ENCODE measurements at regions not wholly inside any gene's neighbourhood (a gene's known extent, or its start where the extent isn't known, plus 50 kb on each side); places are given as distances from the start of the nearest gene placed in this dataset.

DNA sequence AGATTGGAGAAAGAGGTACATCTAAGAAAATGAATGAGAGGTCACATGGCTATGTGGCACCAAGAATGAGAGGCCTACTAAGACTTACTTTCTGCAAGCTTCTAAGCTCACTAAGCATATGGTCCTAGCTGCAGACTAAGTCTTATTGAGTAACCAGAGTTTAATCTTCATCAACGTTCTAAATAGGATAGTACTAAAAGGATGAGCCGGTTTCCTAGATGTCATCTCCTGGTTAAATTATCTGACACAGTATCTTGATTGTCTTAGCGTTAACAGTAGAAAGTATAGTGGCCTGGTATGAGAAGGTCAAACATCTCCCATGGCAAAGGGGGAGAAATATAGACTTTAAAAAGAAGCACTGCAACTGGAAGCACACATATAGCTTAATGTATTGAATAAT, 448.1 kb downstream of the PDGFC start:
- H3K27ac Mint-ChIP-seq: no peak overlapping the region
- DNase-seq: no peak
- no peak for TF ChIP-seq CTCF (IDR thresholded peaks at IDR 0.05)
- H3K4me3 Mint-ChIP-seq: no peak overlapping the region
- no peaks in the 10 kb centered on the region for H3K9me3 Mint-ChIP-seq
- no peaks in the 10 kb centered on the region for H3K27me3 Mint-ChIP-seq (ENCODE audit: insufficient read depth)
- H3K36me3 Mint-ChIP-seq (ENCODE audit: low read depth): no peaks in the 10 kb centered on the region
- H3K4me1 Mint-ChIP-seq (ENCODE audit: low read depth): peaks cover 14% of the 10 kb centered on the region; the same call in 1 of the 2 replicates

- peaks cover 14% of the 10 kb centered on the region for H3K4me1 Mint-ChIP-seq (ENCODE audit: low read depth)
- no peak for DNase-seq
- no peaks in the 10 kb centered on the region for H3K36me3 Mint-ChIP-seq (ENCODE audit: low read depth)
- H3K9me3 Mint-ChIP-seq: no peaks in the 10 kb centered on the region
- no peak overlapping the region for H3K27ac Mint-ChIP-seq
- H3K4me3 Mint-ChIP-seq: no peak overlapping the region
- no peak for TF ChIP-seq CTCF (IDR thresholded peaks at IDR 0.05)
- no peaks in the 10 kb centered on the region for H3K27me3 Mint-ChIP-seq (ENCODE audit: insufficient read depth)
Observed at GRCh38 chr4:156521631-156522030, 450.0 kb downstream of the PDGFC start.

- Mint-ChIP-seq H3K27me3 (ENCODE audit: insufficient read depth) (no peaks in the 10 kb centered on the region), H3K27ac (no peak overlapping the region), H3K36me3 (ENCODE audit: low read depth) (no peaks in the 10 kb centered on the region), H3K4me3 (no peak overlapping the region), H3K4me1 (ENCODE audit: low read depth) (peaks cover 30% of the 10 kb centered on the region), H3K9me3 (no peaks in the 10 kb centered on the region)
- no peak for DNase-seq
- TF ChIP-seq CTCF (IDR thresholded peaks at IDR 0.05): no peak
Observed at GRCh38 chr4:156517956-156518355, 453.6 kb downstream of the PDGFC start.

- H3K27ac Mint-ChIP-seq: no peak overlapping the region
- no peaks in the 10 kb centered on the region for H3K9me3 Mint-ChIP-seq
- no peak overlapping the region for H3K4me3 Mint-ChIP-seq
- H3K4me1 Mint-ChIP-seq (ENCODE audit: low read depth): peaks cover 30% of the 10 kb centered on the region
- no peaks in the 10 kb centered on the region for H3K27me3 Mint-ChIP-seq (ENCODE audit: insufficient read depth)
- H3K36me3 Mint-ChIP-seq (ENCODE audit: low read depth): no peaks in the 10 kb centered on the region
- TF ChIP-seq CTCF (IDR thresholded peaks at IDR 0.05): no peak
- no peak for DNase-seq
Observed at GRCh38 chr4:156517546-156517945, 454.1 kb downstream of the PDGFC start.

DNA sequence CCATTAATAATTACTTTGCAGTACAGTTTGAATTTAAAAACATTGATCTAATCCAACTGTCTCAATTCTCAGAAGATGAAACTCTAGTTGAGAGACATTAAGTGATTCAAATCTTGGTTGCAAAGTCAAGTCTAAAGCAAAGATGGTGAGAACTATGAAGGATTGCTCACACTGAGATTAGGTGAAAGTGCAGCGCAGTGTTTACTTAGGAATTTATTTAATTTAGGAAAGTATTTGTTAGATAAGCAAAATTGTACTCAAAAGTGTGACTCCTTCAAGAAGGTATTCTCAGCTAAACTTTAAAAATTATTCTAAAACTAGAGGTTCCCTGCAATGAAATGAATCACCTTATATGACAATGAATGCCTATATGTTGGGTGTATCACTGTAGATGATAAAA, 454.9 kb downstream of the PDGFC start:
- H3K27ac Mint-ChIP-seq: peak overlapping the region; percentile 53
- no peaks in the 10 kb centered on the region for H3K9me3 Mint-ChIP-seq
- no peaks in the 10 kb centered on the region for H3K36me3 Mint-ChIP-seq (ENCODE audit: low read depth)
- peaks cover 30% of the 10 kb centered on the region for H3K4me1 Mint-ChIP-seq (ENCODE audit: low read depth)
- TF ChIP-seq CTCF (IDR thresholded peaks at IDR 0.05): no peak
- DNase-seq: peak; percentile 29
- no peaks in the 10 kb centered on the region for H3K27me3 Mint-ChIP-seq (ENCODE audit: insufficient read depth)
- H3K4me3 Mint-ChIP-seq: peak overlapping the region; percentile 13; the same call in 1 of the 2 replicates

GRCh38 chr4:156515295-156515694, 456.3 kb downstream of the PDGFC start:
- H3K27me3 Mint-ChIP-seq (ENCODE audit: insufficient read depth): no peaks in the 10 kb centered on the region
- H3K4me1 Mint-ChIP-seq (ENCODE audit: low read depth): peaks cover 30% of the 10 kb centered on the region
- H3K27ac Mint-ChIP-seq: no peak overlapping the region
- H3K4me3 Mint-ChIP-seq: no peak overlapping the region
- H3K9me3 Mint-ChIP-seq: no peaks in the 10 kb centered on the region
- H3K36me3 Mint-ChIP-seq (ENCODE audit: low read depth): no peaks in the 10 kb centered on the region
- no peak for DNase-seq
- no peak for TF ChIP-seq CTCF (IDR thresholded peaks at IDR 0.05)

Data from HFFc6 (cell line).